ENCODE measurements at regions not wholly inside any gene's neighbourhood (a gene's known extent, or its start where the extent isn't known, plus 50 kb on each side); places are given as distances from the start of the nearest gene placed in this dataset.

GRCh38 chr1:232499188-232499587 is 130.7 kb downstream of the SIPA1L2 start:
- DNase-seq (ENCODE audit: extremely low read depth in 1 of 4, low spot score in 3 of 4) (no peak), ATAC-seq (no peak), FAIRE-seq (no peak)
- Histone ChIP-seq H3K4me3 (no peak overlapping the region), H3K9me3 (replicated peaks; ENCODE audit: control insufficient read depth, insufficient read depth, low read depth, low read length) (no peaks in the 10 kb centered on the region), H2AFZ (ENCODE audit: low read depth, low read length) (no peak overlapping the region), H3K27me3 (ENCODE audit: control insufficient read depth in 2 of 2, insufficient read depth in 2 of 2, low read length in 2 of 2) (no peaks in the 10 kb centered on the region), H3K27ac (ENCODE audit: extremely low read depth, low read depth, low read length) (no peak overlapping the region), H3K4me2 (ENCODE audit: insufficient read depth, low read length) (no peak overlapping the region), H3K9ac (ENCODE audit: insufficient read depth in 1 of 2, low read depth in 2 of 2, low read length in 2 of 2) (no peak overlapping the region), H3K36me3 (ENCODE audit: control insufficient read depth, insufficient read depth, low read length) (no peaks in the 10 kb centered on the region), H3K4me1 (replicated peaks in 1 of 2; ENCODE audit: control insufficient read depth in 2 of 2, insufficient read depth in 2 of 2, low read length in 2 of 2) (no peaks in the 10 kb centered on the region), H3K79me2 (ENCODE audit: control insufficient read depth, insufficient read depth, low read length) (no peaks in the 10 kb centered on the region), H4K20me1 (replicated peaks; ENCODE audit: control insufficient read depth, insufficient read depth, low read length) (no peaks in the 10 kb centered on the region), H3K9me1 (ENCODE audit: control insufficient read depth, insufficient read depth, low read length) (no peaks in the 10 kb centered on the region)
- WGBS (ENCODE audit: insufficient coverage, low coverage, missing lambda C conversion rate) = 0% methylated on average over 4 of the region's 4 CpGs
- CTCF ChIA-PET (ENCODE audit: low intra/inter-chr PET ratio) = no interaction called here
- POLR2A ChIA-PET = no interaction called here
- TF ChIP-seq MCM3 (IDR thresholded peaks at IDR 0.05) (no peak), ZNF780A (CRISPR knock-in tag; IDR thresholded peaks at IDR 0.05) (no peak), SPI1 (IDR thresholded peaks at IDR 0.05; ENCODE audit: borderline replicate concordance, low read depth, low read length) (no peak), CBFB (CRISPR knock-in tag; IDR thresholded peaks at IDR 0.05) (no peak), ZNF512 (tag; IDR thresholded peaks at IDR 0.05) (no peak)
- intact Hi-C loops (cut with micrococcal nuclease) = no loop called here
- in situ Hi-C loops (cut with MboI) = no loop called here
- BruUV-seq (replicated peaks) = no TSS peak

GRCh38 chr1:232493869-232494268 is 136.1 kb downstream of the SIPA1L2 start:
- ATAC-seq = no peak
- DNase-seq (ENCODE audit: extremely low read depth in 1 of 4, low spot score in 3 of 4) = no peak
- Histone ChIP-seq H2AFZ (ENCODE audit: low read depth, low read length) (no peak overlapping the region), H3K4me3 (no peak overlapping the region), H3K27me3 (ENCODE audit: control insufficient read depth in 2 of 2, insufficient read depth in 2 of 2, low read length in 2 of 2) (no peaks in the 10 kb centered on the region), H3K9me3 (replicated peaks; ENCODE audit: control insufficient read depth, insufficient read depth, low read depth, low read length) (no peaks in the 10 kb centered on the region), H4K20me1 (replicated peaks; ENCODE audit: control insufficient read depth, insufficient read depth, low read length) (no peaks in the 10 kb centered on the region), H3K27ac (ENCODE audit: extremely low read depth, low read depth, low read length) (no peak overlapping the region), H3K4me2 (ENCODE audit: insufficient read depth, low read length) (no peak overlapping the region), H3K79me2 (ENCODE audit: control insufficient read depth, insufficient read depth, low read length) (no peaks in the 10 kb centered on the region), H3K9ac (ENCODE audit: insufficient read depth in 1 of 2, low read depth in 2 of 2, low read length in 2 of 2) (no peak overlapping the region), H3K4me1 (replicated peaks in 1 of 2; ENCODE audit: control insufficient read depth in 2 of 2, insufficient read depth in 2 of 2, low read length in 2 of 2) (no peaks in the 10 kb centered on the region), H3K9me1 (ENCODE audit: control insufficient read depth, insufficient read depth, low read length) (no peaks in the 10 kb centered on the region), H3K36me3 (ENCODE audit: control insufficient read depth, insufficient read depth, low read length) (no peaks in the 10 kb centered on the region)
- 0% methylated on average over 4 of the region's 4 CpGs for WGBS (ENCODE audit: insufficient coverage, low coverage, missing lambda C conversion rate)
- ChIA-PET CTCF (ENCODE audit: low intra/inter-chr PET ratio) (no interaction called here), POLR2A (no interaction called here)
- FAIRE-seq = no peak
- BruUV-seq (replicated peaks) = no TSS peak
- in situ Hi-C loops (cut with MboI) = no loop called here
- intact Hi-C loops (cut with micrococcal nuclease) = no loop called here
- TF ChIP-seq TOE1 (IDR thresholded peaks at IDR 0.05; ENCODE audit: borderline replicate concordance) (no peak), TOE1 (CRISPR knock-in tag; IDR thresholded peaks at IDR 0.05; ENCODE audit: borderline replicate concordance, low read depth) (no peak), ZNF668 (CRISPR knock-in tag; IDR thresholded peaks at IDR 0.05) (no peak), BCOR (IDR thresholded peaks at IDR 0.05) (no peak), ZBTB7A (IDR thresholded peaks at IDR 0.05; ENCODE audit: borderline replicate concordance, control insufficient read depth, low read depth, low read length) (no peak), PRDM10 (IDR thresholded peaks at IDR 0.05; ENCODE audit: partially characterized antibody) (no peak), PKNOX1 (IDR thresholded peaks at IDR 0.05) (no peak)

All from K562 (cell line).